Activated CD4-positive, alpha-beta T cell treated with anti-CD3 and anti-CD28 coated beads, Interleukin-2, amount 10 ng/mL, durations not matched to agents 7 days and 5 days (primary cell): ENCODE measurements at regions not wholly inside any gene's neighbourhood (a gene's known extent, or its start where the extent isn't known, plus 50 kb on each side); places are given as distances from the start of the nearest gene placed in this dataset.

Experiments
- CTCF ChIA-PET: fragments of 350-600 bp; sonication (Branson Sonifier 250); formaldehyde crosslinking; loops from one replicate; lab custom pipeline; 2021; ENCODE audit warnings: antibody characterized with exemption; lab: Charles Lee
- POLR2A ChIA-PET: fragments of 350-600 bp; sonication (Branson Sonifier 250); formaldehyde crosslinking; loops from one replicate; lab custom pipeline; 2021; ENCODE audit warnings: antibody characterized with exemption; lab: Charles Lee
- DNase-seq: peaks from one replicate; pipeline ENCODE4 v3.0.0-alpha.2; 2020
- H3K27ac Mint-ChIP-seq: one replicate; pipeline ENCODE4 v1.8.0; 2021; ENCODE audit warnings: mild to moderate bottlenecking, moderate library complexity, mixed read lengths
- H3K27me3 Mint-ChIP-seq: one replicate; pipeline ENCODE4 v1.8.0; 2021; ENCODE audit warnings: mixed read lengths
- H3K36me3 Mint-ChIP-seq: one replicate; pipeline ENCODE4 v1.8.0; 2021; ENCODE audit warnings: low read depth, mixed read lengths
- H3K4me1 Mint-ChIP-seq: one replicate; pipeline ENCODE4 v1.8.0; 2021; ENCODE audit warnings: mixed read lengths
- H3K4me3 Mint-ChIP-seq: one replicate; pipeline ENCODE4 v1.8.0; 2021; ENCODE audit warnings: mild to moderate bottlenecking, moderate library complexity, mixed read lengths
- H3K9me3 Mint-ChIP-seq: one replicate; pipeline ENCODE4 v1.8.0; 2021; ENCODE audit warnings: mixed read lengths

GRCh38 chr9:115599898-115600297 lies 481.9 kb upstream of the TNC start:
- ChIA-PET POLR2A (no interaction called here), CTCF (no interaction called here)
- no peak overlapping the region for H3K27ac Mint-ChIP-seq
- no peaks in the 10 kb centered on the region for H3K9me3 Mint-ChIP-seq
- H3K4me1 Mint-ChIP-seq = no peaks in the 10 kb centered on the region
- H3K36me3 Mint-ChIP-seq = no peaks in the 10 kb centered on the region
- DNase-seq = no peak
- H3K27me3 Mint-ChIP-seq = peaks cover 19% of the 10 kb centered on the region
- H3K4me3 Mint-ChIP-seq = no peak overlapping the region

DNA sequence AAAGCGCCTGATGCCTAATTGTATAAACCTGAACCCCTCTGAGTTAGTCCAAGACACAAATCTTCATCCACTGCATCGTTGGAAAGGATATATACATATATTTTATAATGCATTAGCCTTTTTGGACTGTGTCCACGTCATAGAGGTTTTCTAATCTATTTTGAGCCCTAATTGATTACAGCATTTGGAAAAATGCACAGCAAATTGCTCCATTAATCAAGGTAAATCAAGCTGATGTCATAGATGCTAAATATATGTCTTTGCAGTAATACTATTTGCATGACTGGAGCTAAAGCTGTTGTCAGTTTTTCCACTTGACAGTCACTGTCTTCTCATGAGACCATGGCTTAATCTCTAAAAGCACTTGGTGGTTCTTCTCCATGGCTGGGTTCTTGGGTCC lies 483.5 kb upstream of the TNC start:
- H3K36me3 Mint-ChIP-seq = no peaks in the 10 kb centered on the region
- no peak overlapping the region for H3K4me3 Mint-ChIP-seq
- peaks cover 6% of the 10 kb centered on the region for H3K27me3 Mint-ChIP-seq
- ChIA-PET POLR2A (no interaction called here), CTCF (no interaction called here)
- no peaks in the 10 kb centered on the region for H3K9me3 Mint-ChIP-seq
- no peak overlapping the region for H3K27ac Mint-ChIP-seq
- DNase-seq = no peak
- H3K4me1 Mint-ChIP-seq = no peaks in the 10 kb centered on the region

DNA sequence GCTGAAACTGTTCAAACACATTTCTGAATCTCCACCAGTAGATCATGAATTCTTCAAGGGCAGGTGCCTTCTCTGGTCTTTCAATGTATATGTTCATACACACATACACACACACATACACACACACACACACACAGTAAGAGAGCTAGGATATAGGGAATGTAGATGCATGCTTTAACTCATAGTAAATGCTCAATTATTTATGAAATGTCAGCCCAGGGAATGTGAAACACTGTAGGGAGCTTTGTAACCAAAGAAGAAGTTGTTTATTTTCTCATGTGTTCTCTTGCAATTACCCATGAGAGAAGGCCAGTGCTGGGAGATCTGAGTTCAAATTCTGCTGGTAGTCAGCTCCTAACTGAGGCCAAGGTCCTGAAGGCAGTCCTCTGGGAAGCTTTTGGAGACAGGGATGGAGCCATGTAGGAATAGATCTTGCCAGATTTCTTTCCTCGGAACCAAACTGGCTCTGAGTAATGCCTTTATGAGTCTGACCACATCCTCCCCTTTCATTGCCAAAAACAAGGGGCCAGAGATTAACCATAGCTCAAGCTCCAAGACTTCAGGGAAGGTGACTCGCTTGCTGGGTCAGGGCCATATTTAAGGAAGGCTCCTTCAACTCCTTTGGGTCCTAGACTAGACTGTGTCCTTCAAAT lies 487.0 kb upstream of the TNC start:
- Mint-ChIP-seq H3K4me1 (no peaks in the 10 kb centered on the region), H3K36me3 (no peaks in the 10 kb centered on the region), H3K27me3 (peaks cover 2% of the 10 kb centered on the region), H3K4me3 (no peak overlapping the region), H3K9me3 (no peaks in the 10 kb centered on the region), H3K27ac (no peak overlapping the region)
- CTCF ChIA-PET = interaction anchor here (0.9 kb wide), 1 partner anchor 14 kb away, joined by 3 read pairs; no protein-coding TSS in a partner anchor
- DNase-seq = no peak
- POLR2A ChIA-PET = no interaction called here

DNA sequence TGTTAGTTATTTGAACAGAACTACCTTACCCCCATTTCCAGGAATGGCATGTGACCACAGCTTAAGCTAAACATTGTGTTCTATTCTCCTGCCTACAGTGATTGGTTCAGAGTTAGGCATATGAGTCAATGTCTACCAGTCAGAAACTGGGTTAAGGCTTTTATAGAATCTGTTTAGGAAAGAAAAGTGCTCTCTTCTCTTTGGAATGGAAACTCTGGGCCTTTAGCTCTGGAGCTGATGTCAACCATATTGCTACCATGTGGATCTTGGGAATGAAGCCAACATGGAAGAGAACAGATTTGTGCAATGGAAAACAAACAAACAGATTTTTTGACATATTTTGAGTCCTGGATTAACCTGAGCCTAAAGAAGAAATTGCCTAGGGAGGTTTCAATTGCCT lies 488.9 kb upstream of the TNC start:
- ChIA-PET CTCF (no interaction called here), POLR2A (no interaction called here)
- Mint-ChIP-seq H3K4me3 (no peak overlapping the region), H3K36me3 (no peaks in the 10 kb centered on the region), H3K4me1 (no peaks in the 10 kb centered on the region), H3K27ac (no peak overlapping the region), H3K27me3 (no peaks in the 10 kb centered on the region), H3K9me3 (no peaks in the 10 kb centered on the region)
- DNase-seq = no peak

DNA sequence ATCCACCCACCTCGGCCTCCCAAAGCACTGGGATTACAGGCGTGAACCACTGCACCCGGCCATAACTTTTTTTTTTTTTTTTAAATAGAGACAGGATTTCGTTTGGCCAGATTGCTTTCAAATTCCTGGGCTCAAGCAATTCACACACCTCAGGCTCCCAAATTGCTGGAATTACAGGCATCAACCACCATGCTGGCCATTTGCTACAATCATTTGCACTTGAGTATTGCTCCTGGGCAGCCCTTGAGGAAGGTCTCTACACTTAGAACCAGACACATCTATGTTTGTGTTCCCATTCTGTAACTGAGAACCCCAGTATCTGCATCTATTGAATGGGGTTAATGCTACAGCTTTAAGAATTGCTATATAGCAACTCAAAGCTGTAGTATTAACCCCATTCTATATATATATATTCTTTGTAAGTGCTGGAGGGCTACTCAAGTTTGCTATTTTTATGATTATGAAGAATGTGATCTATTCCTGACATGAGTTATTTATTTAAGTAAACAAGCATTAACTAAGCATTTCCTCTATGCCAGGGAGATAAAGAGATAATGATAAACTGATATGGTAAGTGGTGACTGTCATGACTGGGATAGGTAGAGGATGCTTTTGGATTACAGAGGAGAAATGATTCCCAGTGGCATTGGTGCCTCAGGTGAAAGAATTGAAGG lies 496.5 kb upstream of the TNC start:
- no peaks in the 10 kb centered on the region for H3K27me3 Mint-ChIP-seq
- no peaks in the 10 kb centered on the region for H3K9me3 Mint-ChIP-seq
- DNase-seq = no peak
- ChIA-PET POLR2A (no interaction called here), CTCF (no interaction called here)
- no peak overlapping the region for H3K4me3 Mint-ChIP-seq
- no peaks in the 10 kb centered on the region for H3K36me3 Mint-ChIP-seq
- no peak overlapping the region for H3K27ac Mint-ChIP-seq
- no peaks in the 10 kb centered on the region for H3K4me1 Mint-ChIP-seq

DNA sequence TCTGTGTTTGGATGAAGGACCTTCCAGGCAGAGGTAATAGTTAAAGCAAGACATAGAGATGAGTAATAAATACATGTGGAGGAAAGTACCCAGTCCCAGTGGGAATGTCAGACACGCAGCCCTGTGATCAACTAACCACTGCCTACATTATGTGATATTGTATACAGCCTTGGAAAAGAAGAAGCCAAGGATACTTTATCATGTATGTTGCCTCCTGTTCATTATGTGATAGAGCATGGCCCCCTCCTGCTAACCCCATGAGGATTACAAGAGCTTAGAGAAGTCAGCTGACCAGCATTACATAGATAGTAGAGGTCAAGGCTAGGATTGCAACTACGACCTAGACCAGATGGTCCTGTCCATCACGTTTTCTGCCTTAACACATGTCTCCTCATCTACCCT lies 497.0 kb upstream of the TNC start:
- CTCF ChIA-PET = no interaction called here
- Mint-ChIP-seq H3K9me3 (no peaks in the 10 kb centered on the region), H3K27me3 (no peaks in the 10 kb centered on the region), H3K36me3 (no peaks in the 10 kb centered on the region), H3K4me3 (no peak overlapping the region), H3K27ac (no peak overlapping the region), H3K4me1 (no peaks in the 10 kb centered on the region)
- POLR2A ChIA-PET = no interaction called here
- DNase-seq = no peak

- DNase-seq = no peak
- POLR2A ChIA-PET = no interaction called here
- H3K9me3 Mint-ChIP-seq = no peaks in the 10 kb centered on the region
- no peak overlapping the region for H3K27ac Mint-ChIP-seq
- CTCF ChIA-PET = interaction anchor here (0.8 kb wide), 1 partner anchor 844 kb away, joined by 3 read pairs; no protein-coding TSS in a partner anchor
- no peaks in the 10 kb centered on the region for H3K4me1 Mint-ChIP-seq
- H3K36me3 Mint-ChIP-seq = no peaks in the 10 kb centered on the region
- no peak overlapping the region for H3K4me3 Mint-ChIP-seq
- H3K27me3 Mint-ChIP-seq = no peaks in the 10 kb centered on the region
Observed at GRCh38 chr9:115615821-115616665, 498.1 kb upstream of the TNC start.

GRCh38 chr9:115616666-115617239 lies 498.8 kb upstream of the TNC start:
- Mint-ChIP-seq H3K4me3 (no peak overlapping the region), H3K36me3 (no peaks in the 10 kb centered on the region)
- POLR2A ChIA-PET = no interaction called here

GRCh38 chr9:115625251-115625650 lies 507.3 kb upstream of the TNC start:
- DNase-seq = no peak
- ChIA-PET CTCF (no interaction called here), POLR2A (no interaction called here)
- H3K27ac Mint-ChIP-seq = no peak overlapping the region
- no peaks in the 10 kb centered on the region for H3K4me1 Mint-ChIP-seq
- no peaks in the 10 kb centered on the region for H3K27me3 Mint-ChIP-seq
- no peak overlapping the region for H3K4me3 Mint-ChIP-seq
- H3K36me3 Mint-ChIP-seq = no peaks in the 10 kb centered on the region
- H3K9me3 Mint-ChIP-seq = no peaks in the 10 kb centered on the region

More at GRCh38 chr9:115616666-115617239, 498.8 kb upstream of the TNC start:
- no peaks in the 10 kb centered on the region for H3K9me3 Mint-ChIP-seq
- H3K27ac Mint-ChIP-seq = no peak overlapping the region
- DNase-seq = no peak
- CTCF ChIA-PET = interaction anchor here (0.6 kb wide), 1 partner anchor 8 kb away, joined by 5 read pairs; no protein-coding TSS in a partner anchor
- no peaks in the 10 kb centered on the region for H3K27me3 Mint-ChIP-seq
- H3K4me1 Mint-ChIP-seq = no peaks in the 10 kb centered on the region

- POLR2A ChIA-PET = no interaction called here
- CTCF ChIA-PET = no interaction called here
- Mint-ChIP-seq H3K27ac (no peak overlapping the region), H3K36me3 (no peaks in the 10 kb centered on the region), H3K4me1 (no peaks in the 10 kb centered on the region), H3K4me3 (no peak overlapping the region), H3K27me3 (no peaks in the 10 kb centered on the region), H3K9me3 (no peaks in the 10 kb centered on the region)
- no peak for DNase-seq
Observed at GRCh38 chr9:115625954-115626353, 508.0 kb upstream of the TNC start.

- no peaks in the 10 kb centered on the region for H3K4me1 Mint-ChIP-seq
- H3K36me3 Mint-ChIP-seq = no peaks in the 10 kb centered on the region
- CTCF ChIA-PET = no interaction called here
- no peak for DNase-seq
- POLR2A ChIA-PET = no interaction called here
- H3K9me3 Mint-ChIP-seq = no peaks in the 10 kb centered on the region
- no peak overlapping the region for H3K4me3 Mint-ChIP-seq
- no peaks in the 10 kb centered on the region for H3K27me3 Mint-ChIP-seq
- H3K27ac Mint-ChIP-seq = no peak overlapping the region
Observed at GRCh38 chr9:115627511-115627910, 509.6 kb upstream of the TNC start.

GRCh38 chr9:115628426-115628825 lies 510.5 kb upstream of the TNC start:
- ChIA-PET POLR2A (no interaction called here), CTCF (no interaction called here)
- H3K4me1 Mint-ChIP-seq = no peaks in the 10 kb centered on the region
- no peaks in the 10 kb centered on the region for H3K9me3 Mint-ChIP-seq
- no peak overlapping the region for H3K4me3 Mint-ChIP-seq
- no peaks in the 10 kb centered on the region for H3K27me3 Mint-ChIP-seq
- no peaks in the 10 kb centered on the region for H3K36me3 Mint-ChIP-seq
- H3K27ac Mint-ChIP-seq = no peak overlapping the region
- DNase-seq = no peak
